ENCODE measurements at regions not wholly inside any gene's neighbourhood (a gene's known extent, or its start where the extent isn't known, plus 50 kb on each side); places are given as distances from the start of the nearest gene placed in this dataset.

DNA sequence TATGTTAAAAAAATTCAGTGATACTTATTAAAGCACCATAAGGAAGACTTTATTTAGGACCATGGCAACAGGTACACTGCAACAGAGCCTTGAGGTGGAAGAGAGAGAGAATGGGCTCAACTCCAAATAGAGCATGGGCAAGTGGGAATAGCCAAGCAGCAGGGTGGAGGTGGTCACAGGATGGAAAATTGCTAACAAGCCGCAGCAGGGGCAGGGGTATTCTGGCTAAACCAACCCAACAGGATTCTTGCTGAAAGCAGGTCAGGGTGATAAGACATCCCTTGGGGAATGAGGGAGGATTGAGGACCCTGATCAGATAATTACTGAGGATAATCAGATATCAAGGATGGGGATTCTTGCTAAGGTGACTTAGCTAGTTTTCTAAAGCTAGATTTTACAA lies 177.5 kb downstream of the ZIC3 start:
- Histone ChIP-seq H3K4me3 (no peak overlapping the region), H3K9me3 (replicated peaks; ENCODE audit: control insufficient read depth, insufficient read depth, low read depth, low read length) (no peaks in the 10 kb centered on the region), H3K4me1 (replicated peaks in 1 of 2; ENCODE audit: control insufficient read depth in 2 of 2, insufficient read depth in 2 of 2, low read length in 2 of 2) (no peaks in the 10 kb centered on the region), H3K79me2 (ENCODE audit: control insufficient read depth, insufficient read depth, low read length) (no peaks in the 10 kb centered on the region), H3K4me2 (ENCODE audit: insufficient read depth, low read length) (no peak overlapping the region), H3K36me3 (ENCODE audit: control insufficient read depth, insufficient read depth, low read length) (no peaks in the 10 kb centered on the region), H3K27me3 (ENCODE audit: control insufficient read depth in 2 of 2, insufficient read depth in 2 of 2, low read length in 2 of 2) (no peaks in the 10 kb centered on the region), H3K9ac (ENCODE audit: insufficient read depth in 1 of 2, low read depth in 2 of 2, low read length in 2 of 2) (no peak overlapping the region), H2AFZ (ENCODE audit: low read depth, low read length) (no peak overlapping the region), H4K20me1 (replicated peaks; ENCODE audit: control insufficient read depth, insufficient read depth, low read length) (no peaks in the 10 kb centered on the region), H3K9me1 (ENCODE audit: control insufficient read depth, insufficient read depth, low read length) (no peaks in the 10 kb centered on the region), H3K27ac (ENCODE audit: extremely low read depth, low read depth, low read length) (no peak overlapping the region)
- intact Hi-C loops (cut with micrococcal nuclease), result no loop called here
- CTCF ChIA-PET (ENCODE audit: low intra/inter-chr PET ratio), result no interaction called here
- in situ Hi-C loops (cut with MboI), result no loop called here
- no peak for DNase-seq (ENCODE audit: extremely low read depth in 1 of 4, low spot score in 3 of 4)
- ATAC-seq, result no peak
- BruUV-seq (replicated peaks), result no TSS peak
- POLR2A ChIA-PET, result no interaction called here
- no peak for FAIRE-seq
- no peak for TF ChIP-seq HOXB6 (CRISPR knock-in tag; IDR thresholded peaks at IDR 0.05; ENCODE audit: borderline replicate concordance)
- TF ChIP-seq ILK (tag; IDR thresholded peaks at IDR 0.05; ENCODE audit: borderline replicate concordance, low read depth), result no peak
- TF ChIP-seq FUS (optimal IDR thresholded peaks at IDR 0.05; ENCODE audit: low read depth, low read length), result no peak
- WGBS (ENCODE audit: insufficient coverage, low coverage, missing lambda C conversion rate), result 0% methylated on average over 1 of the region's 1 CpG

- POLR2A ChIA-PET, result no interaction called here
- H3K36me3 ChIP-seq (ENCODE audit: control insufficient read depth, insufficient read depth, low read length), result no peaks in the 10 kb centered on the region
- H3K9me3 ChIP-seq (replicated peaks; ENCODE audit: control insufficient read depth, insufficient read depth, low read depth, low read length), result no peaks in the 10 kb centered on the region
- BruUV-seq (replicated peaks), result no TSS peak
- intact Hi-C loops (cut with micrococcal nuclease), result no loop called here
- ATAC-seq (no peak), DNase-seq (ENCODE audit: extremely low read depth in 1 of 4, low spot score in 3 of 4) (no peak), FAIRE-seq (no peak)
- in situ Hi-C loops (cut with MboI), result no loop called here
- TF ChIP-seq SP2 (IDR thresholded peaks at IDR 0.05; ENCODE audit: extremely low read depth, low read depth, low read length, poor library complexity, severe bottlenecking) (no peak), L3MBTL2 (IDR thresholded peaks at IDR 0.05) (no peak), NFE2L1 (tag; IDR thresholded peaks at IDR 0.05; ENCODE audit: borderline replicate concordance, low read depth) (no peak), ZSCAN32 (CRISPR knock-in tag; IDR thresholded peaks at IDR 0.05) (no peak), MCM5 (IDR thresholded peaks at IDR 0.05; ENCODE audit: low read depth) (no peak), ZNF217 (CRISPR knock-in tag; IDR thresholded peaks at IDR 0.05) (no peak), USF2 (CRISPR knock-in tag; IDR thresholded peaks at IDR 0.05) (no peak), HDAC8 (tag; IDR thresholded peaks at IDR 0.05) (no peak), ZNF3 (CRISPR knock-in tag; IDR thresholded peaks at IDR 0.05) (no peak), E2F3 (CRISPR knock-in tag; IDR thresholded peaks at IDR 0.05) (no peak), NCOR1 (IDR thresholded peaks at IDR 0.05) (no peak), RAD51 (IDR thresholded peaks at IDR 0.05; ENCODE audit: borderline replicate concordance, low read depth) (no peak), NR2C2 (CRISPR knock-in tag; IDR thresholded peaks at IDR 0.05) (no peak), NR2C2 (tag; IDR thresholded peaks at IDR 0.05) (no peak), MAFF (IDR thresholded peaks at IDR 0.05; ENCODE audit: low read length) (no peak), WHSC1 (IDR thresholded peaks at IDR 0.05; ENCODE audit: low read length) (no peak)
- H3K9ac ChIP-seq (ENCODE audit: insufficient read depth in 1 of 2, low read depth in 2 of 2, low read length in 2 of 2), result no peak overlapping the region
- no peaks in the 10 kb centered on the region for H4K20me1 ChIP-seq (replicated peaks; ENCODE audit: control insufficient read depth, insufficient read depth, low read length)
- 0% methylated on average over 1 of the region's 1 CpG for WGBS (ENCODE audit: insufficient coverage, low coverage, missing lambda C conversion rate)
- no peak overlapping the region for H3K4me2 ChIP-seq (ENCODE audit: insufficient read depth, low read length)
- no peak overlapping the region for H3K27ac ChIP-seq (ENCODE audit: extremely low read depth, low read depth, low read length)
- no peak overlapping the region for H3K4me3 ChIP-seq
- no peaks in the 10 kb centered on the region for H3K79me2 ChIP-seq (ENCODE audit: control insufficient read depth, insufficient read depth, low read length)
- H3K9me1 ChIP-seq (ENCODE audit: control insufficient read depth, insufficient read depth, low read length), result no peaks in the 10 kb centered on the region
- no peaks in the 10 kb centered on the region for H3K27me3 ChIP-seq (ENCODE audit: control insufficient read depth in 2 of 2, insufficient read depth in 2 of 2, low read length in 2 of 2)
- no peak overlapping the region for H2AFZ ChIP-seq (ENCODE audit: low read depth, low read length)
- CTCF ChIA-PET (ENCODE audit: low intra/inter-chr PET ratio), result no interaction called here
- no peaks in the 10 kb centered on the region for H3K4me1 ChIP-seq (replicated peaks in 1 of 2; ENCODE audit: control insufficient read depth in 2 of 2, insufficient read depth in 2 of 2, low read length in 2 of 2)
Observed at GRCh38 chrX:137746289-137746688, 180.4 kb downstream of the ZIC3 start.

Data from K562 (cell line).